ENCODE measurements at regions not wholly inside any gene's neighbourhood (a gene's known extent, or its start where the extent isn't known, plus 50 kb on each side); places are given as distances from the start of the nearest gene placed in this dataset.

- TF ChIP-seq NFATC4 (CRISPR knock-in tag; IDR thresholded peaks at IDR 0.05) (no peak), ZBTB21 (CRISPR knock-in tag; IDR thresholded peaks at IDR 0.05; ENCODE audit: borderline replicate concordance) (no peak), KAT7 (CRISPR knock-in tag; IDR thresholded peaks at IDR 0.05; ENCODE audit: borderline replicate concordance) (no peak), FOXP1 (CRISPR knock-in tag; IDR thresholded peaks at IDR 0.05; ENCODE audit: borderline replicate concordance) (no peak), ZSCAN18 (CRISPR knock-in tag; IDR thresholded peaks at IDR 0.05) (no peak), RELA (CRISPR knock-in tag; IDR thresholded peaks at IDR 0.05; ENCODE audit: borderline replicate concordance) (no peak), MXD4 (CRISPR knock-in tag; IDR thresholded peaks at IDR 0.05; ENCODE audit: borderline replicate concordance) (no peak), MLX (CRISPR knock-in tag; IDR thresholded peaks at IDR 0.05) (no peak), E2F1 (CRISPR knock-in tag; IDR thresholded peaks at IDR 0.05) (no peak), TCF7 (CRISPR knock-in tag; IDR thresholded peaks at IDR 0.05; ENCODE audit: low read depth) (no peak)
- TF ChIP-seq, protein P1, sequence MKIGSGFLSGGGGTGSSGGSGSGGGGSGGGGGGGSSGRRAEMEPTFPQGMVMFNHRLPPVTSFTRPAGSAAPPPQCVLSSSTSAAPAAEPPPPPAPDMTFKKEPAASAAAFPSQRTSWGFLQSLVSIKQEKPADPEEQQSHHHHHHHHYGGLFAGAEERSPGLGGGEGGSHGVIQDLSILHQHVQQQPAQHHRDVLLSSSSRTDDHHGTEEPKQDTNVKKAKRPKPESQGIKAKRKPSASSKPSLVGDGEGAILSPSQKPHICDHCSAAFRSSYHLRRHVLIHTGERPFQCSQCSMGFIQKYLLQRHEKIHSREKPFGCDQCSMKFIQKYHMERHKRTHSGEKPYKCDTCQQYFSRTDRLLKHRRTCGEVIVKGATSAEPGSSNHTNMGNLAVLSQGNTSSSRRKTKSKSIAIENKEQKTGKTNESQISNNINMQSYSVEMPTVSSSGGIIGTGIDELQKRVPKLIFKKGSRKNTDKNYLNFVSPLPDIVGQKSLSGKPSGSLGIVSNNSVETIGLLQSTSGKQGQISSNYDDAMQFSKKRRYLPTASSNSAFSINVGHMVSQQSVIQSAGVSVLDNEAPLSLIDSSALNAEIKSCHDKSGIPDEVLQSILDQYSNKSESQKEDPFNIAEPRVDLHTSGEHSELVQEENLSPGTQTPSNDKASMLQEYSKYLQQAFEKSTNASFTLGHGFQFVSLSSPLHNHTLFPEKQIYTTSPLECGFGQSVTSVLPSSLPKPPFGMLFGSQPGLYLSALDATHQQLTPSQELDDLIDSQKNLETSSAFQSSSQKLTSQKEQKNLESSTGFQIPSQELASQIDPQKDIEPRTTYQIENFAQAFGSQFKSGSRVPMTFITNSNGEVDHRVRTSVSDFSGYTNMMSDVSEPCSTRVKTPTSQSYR (CRISPR knock-in tag; IDR thresholded peaks at IDR 0.05) = no peak
These were observed 101.9 kb upstream of the PRSS58 start (continued) for GRCh38 chr7:142359694-142360279.

- H3K9me3 Mint-ChIP-seq = peaks cover 16% of the 10 kb centered on the region
- H3K27me3 Mint-ChIP-seq (ENCODE audit: low read depth) = peaks cover 12% of the 10 kb centered on the region
- DNase-seq (ENCODE audit: low spot score) (peak; percentile 28), ATAC-seq (peak; percentile 92)
- H3K36me3 Mint-ChIP-seq = peaks cover 13% of the 10 kb centered on the region
- peaks cover 34% of the 10 kb centered on the region for H3K4me1 Mint-ChIP-seq
- H3K27ac Mint-ChIP-seq = no peak overlapping the region
- H3K4me3 Mint-ChIP-seq = no peak overlapping the region
- ChIA-PET POLR2A (no interaction called here), CTCF (interaction anchor here (1.2 to 3.3 kb wide), 10 partner anchors 18 to 425 kb away, joined by 3 to 29 read pairs (median 8); no protein-coding TSS in a partner anchor)
- TF ChIP-seq EMX1 (CRISPR knock-in tag; IDR thresholded peaks at IDR 0.05) (no peak), ATF6 (CRISPR knock-in tag; IDR thresholded peaks at IDR 0.05) (no peak), TEAD4 (CRISPR knock-in tag; IDR thresholded peaks at IDR 0.05) (no peak), JAZF1 (CRISPR knock-in tag; IDR thresholded peaks at IDR 0.05) (no peak), SMAD4 (CRISPR knock-in tag; IDR thresholded peaks at IDR 0.05) (no peak), E2F1 (CRISPR knock-in tag; IDR thresholded peaks at IDR 0.05) (no peak), SOX15 (CRISPR knock-in tag; IDR thresholded peaks at IDR 0.05) (no peak), NFE2L1 (CRISPR knock-in tag; IDR thresholded peaks at IDR 0.05) (no peak), GABPB1 (CRISPR knock-in tag; IDR thresholded peaks at IDR 0.05) (no peak), TP53 (CRISPR knock-in tag; IDR thresholded peaks at IDR 0.05) (no peak), ZNF232 (CRISPR knock-in tag; IDR thresholded peaks at IDR 0.05) (no peak), E2F5 (CRISPR knock-in tag; IDR thresholded peaks at IDR 0.05) (no peak), CREM (CRISPR knock-in tag; IDR thresholded peaks at IDR 0.05) (0 out of 2 replicates have a peak, but pooled peaks have one; percentile 51), E2F4 (CRISPR knock-in tag; IDR thresholded peaks at IDR 0.05; ENCODE audit: borderline replicate concordance, low read depth) (no peak), NR3C1 (CRISPR knock-in tag; conservative IDR thresholded peaks at IDR 0.05; ENCODE audit: low read depth) (no peak)
These were observed 100.2 kb upstream of the PRSS58 start for GRCh38 chr7:142357953-142358520.
